ENCODE measurements at regions not wholly inside any gene's neighbourhood (a gene's known extent, or its start where the extent isn't known, plus 50 kb on each side); places are given as distances from the start of the nearest gene placed in this dataset.

DNA sequence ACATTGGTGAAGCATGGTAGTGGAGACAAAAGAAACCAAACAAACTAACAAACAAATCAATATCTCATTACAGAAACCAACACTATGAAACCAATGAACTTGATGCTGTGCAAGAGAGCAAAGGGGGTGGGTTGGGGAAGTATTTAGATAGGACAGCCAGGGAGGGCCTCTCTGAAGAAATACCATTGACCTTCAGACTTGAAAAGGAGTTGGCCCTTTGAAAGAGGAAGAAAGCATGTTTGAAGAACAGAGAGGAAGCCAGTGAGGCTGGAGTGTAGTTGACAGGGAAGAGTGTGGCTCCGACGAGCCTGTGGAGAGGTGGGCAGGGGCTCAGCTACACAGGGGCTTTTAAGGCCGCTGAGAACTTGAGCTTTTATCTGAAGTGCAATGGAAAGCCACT is 151.0 kb upstream of the GATA6 start:
- TF ChIP-seq POLR2A (IDR thresholded peaks at IDR 0.05): no peak
- TF ChIP-seq, protein P1, sequence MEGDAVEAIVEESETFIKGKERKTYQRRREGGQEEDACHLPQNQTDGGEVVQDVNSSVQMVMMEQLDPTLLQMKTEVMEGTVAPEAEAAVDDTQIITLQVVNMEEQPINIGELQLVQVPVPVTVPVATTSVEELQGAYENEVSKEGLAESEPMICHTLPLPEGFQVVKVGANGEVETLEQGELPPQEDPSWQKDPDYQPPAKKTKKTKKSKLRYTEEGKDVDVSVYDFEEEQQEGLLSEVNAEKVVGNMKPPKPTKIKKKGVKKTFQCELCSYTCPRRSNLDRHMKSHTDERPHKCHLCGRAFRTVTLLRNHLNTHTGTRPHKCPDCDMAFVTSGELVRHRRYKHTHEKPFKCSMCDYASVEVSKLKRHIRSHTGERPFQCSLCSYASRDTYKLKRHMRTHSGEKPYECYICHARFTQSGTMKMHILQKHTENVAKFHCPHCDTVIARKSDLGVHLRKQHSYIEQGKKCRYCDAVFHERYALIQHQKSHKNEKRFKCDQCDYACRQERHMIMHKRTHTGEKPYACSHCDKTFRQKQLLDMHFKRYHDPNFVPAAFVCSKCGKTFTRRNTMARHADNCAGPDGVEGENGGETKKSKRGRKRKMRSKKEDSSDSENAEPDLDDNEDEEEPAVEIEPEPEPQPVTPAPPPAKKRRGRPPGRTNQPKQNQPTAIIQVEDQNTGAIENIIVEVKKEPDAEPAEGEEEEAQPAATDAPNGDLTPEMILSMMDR (IDR thresholded peaks at IDR 0.05): no peak
- TF ChIP-seq POLR2AphosphoS5 (IDR thresholded peaks at IDR 0.05): no peak

Data from upper lobe of left lung (tissue), 4 donors.